Spleen (tissue), 7 donors: ENCODE measurements at regions not wholly inside any gene's neighbourhood (a gene's known extent, or its start where the extent isn't known, plus 50 kb on each side); places are given as distances from the start of the nearest gene placed in this dataset.
"Not testable (repeated sequence)": the region's sequence is repeated elsewhere in the genome, so short reads cannot be mapped to it uniquely, and the experiment has no call there.

Experiments used
- POLR2A ChIP-seq, 3 donors: fragments of 450-650 bp; IDR thresholded peaks; one replicate each; pipeline ENCODE4 v1.5.1; 2017; ENCODE audit warnings: antibody characterized with exemption in 3 of 3, mild to moderate bottlenecking in 1 of 3
- POLR2AphosphoS5 ChIP-seq, 3 donors: sonication (generic); formaldehyde crosslinking; IDR thresholded peaks; one replicate each; pipeline ENCODE4 v1.5.1; 2017; ENCODE audit warnings: antibody characterized with exemption in 3 of 3
- TF ChIP-seq, protein P1 (sequence below), 11 experiments: fragments of 200-600 bp in 7 of 11; fragments of 450-650 bp in 4 of 11; sonication (generic) in 4 of 11; IDR thresholded peaks in 8 of 11; conservative IDR thresholded peaks in 3 of 11; 1 replicate in 7 of 11; 2 replicates in 4 of 11; pipeline versions ENCODE4 v1.4.0 to v1.8.0; 2016 to 2021; ENCODE audit warnings: antibody characterized with exemption in 11 of 11, inconsistent platforms in 4 of 11, mild to moderate bottlenecking in 1 of 11
- donor health status: DM: no; HTN: no; CAD: no; lungs with moderate emphysema.
- donor health status: DM: no; HTN: no; CAD: no.
- donor health status: DM: no; HTN: no; CAD: no.

GRCh38 chr6:27008613-27009012 lies 238.9 kb upstream of the PRSS16 start:
- TF ChIP-seq POLR2AphosphoS5, POLR2A (IDR thresholded peaks at IDR 0.05): not testable (repeated sequence)
- TF ChIP-seq, protein P1, sequence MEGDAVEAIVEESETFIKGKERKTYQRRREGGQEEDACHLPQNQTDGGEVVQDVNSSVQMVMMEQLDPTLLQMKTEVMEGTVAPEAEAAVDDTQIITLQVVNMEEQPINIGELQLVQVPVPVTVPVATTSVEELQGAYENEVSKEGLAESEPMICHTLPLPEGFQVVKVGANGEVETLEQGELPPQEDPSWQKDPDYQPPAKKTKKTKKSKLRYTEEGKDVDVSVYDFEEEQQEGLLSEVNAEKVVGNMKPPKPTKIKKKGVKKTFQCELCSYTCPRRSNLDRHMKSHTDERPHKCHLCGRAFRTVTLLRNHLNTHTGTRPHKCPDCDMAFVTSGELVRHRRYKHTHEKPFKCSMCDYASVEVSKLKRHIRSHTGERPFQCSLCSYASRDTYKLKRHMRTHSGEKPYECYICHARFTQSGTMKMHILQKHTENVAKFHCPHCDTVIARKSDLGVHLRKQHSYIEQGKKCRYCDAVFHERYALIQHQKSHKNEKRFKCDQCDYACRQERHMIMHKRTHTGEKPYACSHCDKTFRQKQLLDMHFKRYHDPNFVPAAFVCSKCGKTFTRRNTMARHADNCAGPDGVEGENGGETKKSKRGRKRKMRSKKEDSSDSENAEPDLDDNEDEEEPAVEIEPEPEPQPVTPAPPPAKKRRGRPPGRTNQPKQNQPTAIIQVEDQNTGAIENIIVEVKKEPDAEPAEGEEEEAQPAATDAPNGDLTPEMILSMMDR (IDR thresholded peaks at IDR 0.05 in 8 of 11, conservative IDR thresholded peaks at IDR 0.05 in 3 of 11): not testable (repeated sequence)
